ENCODE measurements at regions not wholly inside any gene's neighbourhood (a gene's known extent, or its start where the extent isn't known, plus 50 kb on each side); places are given as distances from the start of the nearest gene placed in this dataset.

- Histone ChIP-seq H3K27ac (no peak overlapping the region), H3K36me3 (no peaks in the 10 kb centered on the region), H3K9me3 (no peaks in the 10 kb centered on the region), H3K4me1 (no peaks in the 10 kb centered on the region), H3K4me3 (no peak overlapping the region), H3K27me3 (no peaks in the 10 kb centered on the region)
- WGBS, 2 donors = 92 to 94% methylated on average over 36 of the region's 36 CpGs
- TF ChIP-seq CTCF (IDR thresholded peaks at IDR 0.05) = no peak
- no peak for TF ChIP-seq EP300 (IDR thresholded peaks at IDR 0.05)
- no peak for TF ChIP-seq POLR2A (IDR thresholded peaks at IDR 0.05)
- TF ChIP-seq POLR2AphosphoS5 (IDR thresholded peaks at IDR 0.05) = no peak
- intact Hi-C loops (cut with DNase I) = no loop called here
- DNase-seq = no peak
Observed at GRCh38 chr7:52431082-52431815, 604.2 kb upstream of the POM121L12 start.

- TF ChIP-seq CTCF (IDR thresholded peaks at IDR 0.05) (no peak), POLR2A (IDR thresholded peaks at IDR 0.05) (no peak), EP300 (IDR thresholded peaks at IDR 0.05) (no peak), POLR2AphosphoS5 (IDR thresholded peaks at IDR 0.05) (no peak)
- H3K36me3 ChIP-seq = no peaks in the 10 kb centered on the region
- no peaks in the 10 kb centered on the region for H3K27me3 ChIP-seq
- whole genome bisulfite sequencing, 2 donors = 94% methylated on average over 1 of the region's 1 CpG
- H3K9me3 ChIP-seq = no peaks in the 10 kb centered on the region
- no peak overlapping the region for H3K4me3 ChIP-seq
- H3K4me1 ChIP-seq = no peaks in the 10 kb centered on the region
- no peak for DNase-seq
- intact Hi-C loops (cut with DNase I) = no loop called here
- H3K27ac ChIP-seq = no peak overlapping the region
Observed at GRCh38 chr7:52423251-52423650, 612.2 kb upstream of the POM121L12 start.

DNA sequence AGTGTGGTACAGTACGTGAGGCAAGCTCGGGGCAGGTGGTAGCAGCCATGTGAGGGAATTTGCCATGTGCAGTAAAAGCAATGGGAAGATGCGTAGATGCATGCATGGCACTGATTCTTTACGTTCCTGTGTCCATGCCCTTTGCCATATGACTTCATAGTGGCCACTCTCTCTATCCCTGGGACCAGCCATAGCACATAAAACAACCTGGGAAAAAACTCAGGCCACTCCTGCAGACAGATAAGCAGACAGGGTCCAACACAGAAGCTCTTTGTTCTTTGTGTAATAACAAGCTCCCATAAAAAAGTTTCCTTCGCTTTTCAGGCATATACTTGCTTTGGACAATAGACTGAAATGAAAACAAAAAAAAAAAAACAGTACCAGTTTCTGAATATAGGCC, 622.4 kb upstream of the POM121L12 start:
- no peak overlapping the region for H3K27ac ChIP-seq
- H3K9me3 ChIP-seq = peaks cover 0 to 3% (median 0%) of the 10 kb centered on the region in 4 donors
- H3K27me3 ChIP-seq = no peaks in the 10 kb centered on the region
- 16 to 53% methylated on average over 5 of the region's 5 CpGs for WGBS, 2 donors
- no peak for DNase-seq
- intact Hi-C loops (cut with DNase I) = no loop called here
- H3K4me1 ChIP-seq = no peaks in the 10 kb centered on the region
- H3K4me3 ChIP-seq = no peak overlapping the region
- no peaks in the 10 kb centered on the region for H3K36me3 ChIP-seq
- TF ChIP-seq CTCF (IDR thresholded peaks at IDR 0.05) = no peak
- no peak for TF ChIP-seq EP300 (IDR thresholded peaks at IDR 0.05)
- TF ChIP-seq POLR2A (IDR thresholded peaks at IDR 0.05) = no peak
- no peak for TF ChIP-seq POLR2AphosphoS5 (IDR thresholded peaks at IDR 0.05)

DNA sequence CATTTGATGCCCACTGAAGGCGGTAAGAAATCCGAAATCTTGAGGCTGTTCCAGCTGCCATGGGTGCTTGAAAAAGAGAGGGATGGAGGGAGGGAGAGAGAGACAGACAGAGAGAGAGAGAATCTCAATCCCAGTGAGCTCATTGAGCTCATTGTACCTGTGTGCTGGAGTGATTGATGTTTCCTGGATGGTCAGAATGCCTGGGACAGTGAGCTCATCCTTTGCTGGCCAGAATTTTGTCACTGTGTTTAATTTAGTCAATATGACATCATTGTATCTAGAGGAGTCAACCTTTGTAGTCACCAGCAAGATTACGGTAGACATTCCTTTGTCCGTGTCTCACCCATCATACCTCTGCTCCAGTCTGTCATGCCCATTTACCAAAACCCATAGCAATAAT, 625.4 kb upstream of the POM121L12 start:
- no peak for TF ChIP-seq POLR2AphosphoS5 (IDR thresholded peaks at IDR 0.05)
- no peak for TF ChIP-seq EP300 (IDR thresholded peaks at IDR 0.05)
- TF ChIP-seq POLR2A (IDR thresholded peaks at IDR 0.05) = no peak
- no peak for TF ChIP-seq CTCF (IDR thresholded peaks at IDR 0.05)
- WGBS, 2 donors = 90 to 93% methylated on average over 4 of the region's 4 CpGs
- Histone ChIP-seq H3K4me1 (no peaks in the 10 kb centered on the region), H3K27ac (no peak overlapping the region), H3K4me3 (no peak overlapping the region), H3K27me3 (no peaks in the 10 kb centered on the region), H3K9me3 (peaks cover 0 to 3% (median 0%) of the 10 kb centered on the region in 4 donors), H3K36me3 (no peaks in the 10 kb centered on the region)
- DNase-seq = no peak
- intact Hi-C loops (cut with DNase I) = no loop called here

DNA sequence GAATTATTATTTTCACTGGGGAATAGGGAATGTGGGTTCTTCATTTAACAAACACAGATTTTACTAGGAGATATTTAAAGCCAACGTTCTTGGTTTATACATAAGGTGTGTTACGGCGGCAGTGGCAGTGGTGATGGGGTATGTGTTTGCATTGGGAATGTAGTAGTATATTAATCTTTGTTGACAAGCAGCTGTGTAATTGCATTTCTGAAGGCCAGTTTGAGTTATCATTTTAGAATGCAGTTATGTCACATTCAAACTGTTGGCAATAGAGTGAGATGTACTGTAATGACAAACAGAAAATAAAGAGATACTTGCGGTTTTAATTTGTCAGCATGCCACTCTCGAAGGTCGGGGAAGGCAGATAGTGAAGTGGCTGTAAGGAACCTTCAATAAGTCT, 628.6 kb upstream of the POM121L12 start:
- 91 to 95% methylated on average over 6 of the region's 6 CpGs for WGBS, 2 donors
- no peak for DNase-seq
- Histone ChIP-seq H3K27me3 (no peaks in the 10 kb centered on the region), H3K4me3 (no peak overlapping the region), H3K27ac (no peak overlapping the region), H3K36me3 (no peaks in the 10 kb centered on the region), H3K4me1 (no peaks in the 10 kb centered on the region), H3K9me3 (peaks cover 0 to 3% (median 0%) of the 10 kb centered on the region in 4 donors)
- intact Hi-C loops (cut with DNase I) = no loop called here
- TF ChIP-seq POLR2AphosphoS5 (IDR thresholded peaks at IDR 0.05) (no peak), CTCF (IDR thresholded peaks at IDR 0.05) (no peak), POLR2A (IDR thresholded peaks at IDR 0.05) (no peak), EP300 (IDR thresholded peaks at IDR 0.05) (no peak)

All from sigmoid colon (tissue), 6 donors.